SK-N-SH (cell line): ENCODE measurements at regions not wholly inside any gene's neighbourhood (a gene's known extent, or its start where the extent isn't known, plus 50 kb on each side); places are given as distances from the start of the nearest gene placed in this dataset.

Experiments used
- CTCF ChIA-PET: fragments of 300-600, 350-600 bp; formaldehyde crosslinking; extraction: SDS; loops from one replicate; lab custom pipeline; 2021; lab: Yijun Ruan, JAX
- POLR2A ChIA-PET: fragments of 350-600 bp; sonication (Branson Sonifier 250); formaldehyde crosslinking; extraction: SDS; loops from one replicate; lab custom pipeline; 2020; ENCODE audit warnings: antibody characterized with exemption, inconsistent platforms; lab: Yijun Ruan, JAX
- DNase-seq: peaks from one replicate; pipeline ENCODE4 v3.0.0; 2012
- H2AFZ ChIP-seq: fragments of 200-600 bp; sonication (generic); 2 replicates; pipeline ENCODE4 v1.8.1; 2016; ENCODE audit warnings: antibody characterized with exemption, mild to moderate bottlenecking, low read depth
- H3F3A ChIP-seq: fragments of 200-600 bp; sonication (generic); replicated peaks from 2 replicates; pipeline ENCODE3; 2016; ENCODE audit warnings: antibody characterized with exemption, mild to moderate bottlenecking; ENCODE audit not compliant: insufficient read depth
- H3K27ac ChIP-seq, 2 experiments: fragments of 200-500 bp in 1 of 2; fragments of 200-600 bp in 1 of 2; sonication (Bioruptor generic) in 1 of 2; sonication (generic), shearing (Covaris generic) in 1 of 2; 2 replicates each; pipeline versions ENCODE4 v1.5.1 to v1.6.1; 2014 to 2016; ENCODE audit warnings: low read depth in 2 of 2, inconsistent platforms in 1 of 2, low read length in 1 of 2, mild to moderate bottlenecking in 1 of 2, mixed read lengths in 1 of 2
- H3K27me3 ChIP-seq: fragments of 200-600 bp; sonication (generic), shearing (Covaris generic); 2 replicates; pipeline ENCODE4 v1.6.1; 2016; ENCODE audit warnings: mixed run types; ENCODE audit not compliant: insufficient read depth
- H3K36me3 ChIP-seq, 2 experiments: fragments of 200-500 bp in 1 of 2; fragments of 200-600 bp in 1 of 2; sonication (Bioruptor generic) in 1 of 2; sonication (generic) in 1 of 2; replicated peaks in 1 of 2; 2 replicates each; pipeline versions ENCODE3 to v1.5.1; 2014 to 2016; ENCODE audit warnings: low read length in 1 of 2, mild to moderate bottlenecking in 1 of 2; ENCODE audit not compliant: insufficient read depth in 2 of 2, control insufficient read depth in 1 of 2
- H3K4me1 ChIP-seq, 2 experiments: fragments of 200-500 bp in 1 of 2; fragments of 200-600 bp in 1 of 2; sonication (Bioruptor generic) in 1 of 2; sonication (generic), shearing (Covaris generic) in 1 of 2; 2 replicates each; pipeline versions ENCODE4 v1.5.1 to v1.6.1; 2014 to 2016; ENCODE audit warnings: low read depth in 1 of 2, low read length in 1 of 2, mixed run types in 1 of 2; ENCODE audit not compliant: insufficient read depth in 2 of 2, control insufficient read depth in 1 of 2
- H3K4me2 ChIP-seq: fragments of 200-600 bp; sonication (generic), shearing (Covaris generic); 2 replicates; pipeline ENCODE4 v1.6.1; 2017; ENCODE audit warnings: mixed run types
- H3K4me3 ChIP-seq, 2 experiments: fragments of 200-500 bp in 1 of 2; fragments of 200-600 bp in 1 of 2; sonication (Bioruptor generic) in 1 of 2; sonication (generic), shearing (Covaris generic) in 1 of 2; 2 replicates each; pipeline versions ENCODE4 v1.5.1 to v1.8.1; 2014 to 2016; ENCODE audit warnings: low read depth in 2 of 2, inconsistent platforms in 1 of 2, low read length in 1 of 2, mild to moderate bottlenecking in 1 of 2, mixed read lengths in 1 of 2, moderate library complexity in 1 of 2
- H3K79me2 ChIP-seq: fragments of 200-600 bp; sonication (generic); 2 replicates; pipeline ENCODE4 v1.8.1; 2017; ENCODE audit warnings: mild to moderate bottlenecking; ENCODE audit not compliant: insufficient read depth
- H3K9ac ChIP-seq: fragments of 200-600 bp; sonication (generic); 2 replicates; pipeline ENCODE4 v1.6.1; 2017; ENCODE audit warnings: mixed run types
- H3K9me2 ChIP-seq: fragments of 200-600 bp; sonication (generic); 2 replicates; pipeline ENCODE4 v1.6.1; 2017; ENCODE audit warnings: mixed run types
- H3K9me3 ChIP-seq: fragments of 200-600 bp; sonication (generic); 2 replicates; pipeline ENCODE4 v1.6.1; 2017; ENCODE audit warnings: mixed run types, mild to moderate bottlenecking, moderate library complexity
- H4K20me1 ChIP-seq: fragments of 200-600 bp; sonication (generic); 2 replicates; pipeline ENCODE4 v1.6.1; 2017; ENCODE audit warnings: mild to moderate bottlenecking, mixed run types; ENCODE audit not compliant: insufficient read depth
- EZH2phosphoT487 ChIP-seq: fragments of 200-600 bp; sonication (generic); IDR thresholded peaks from 2 replicates; pipeline ENCODE4 v1.6.1; 2017; ENCODE audit warnings: low read depth, mixed run types, mild to moderate bottlenecking, antibody characterized with exemption, moderate library complexity, borderline replicate concordance
- FOXM1 ChIP-seq: IDR thresholded peaks from 2 replicates; pipeline ENCODE4 v1.4.0; 2012; ENCODE audit warnings: low read depth, mild to moderate bottlenecking
- GATA2 ChIP-seq: sonication (generic); formaldehyde crosslinking; IDR thresholded peaks from 2 replicates; pipeline ENCODE4 v1.5.0; 2020; ENCODE audit warnings: mild to moderate bottlenecking, missing genetic modification reagents
- NFIC ChIP-seq: IDR thresholded peaks from 2 replicates; pipeline ENCODE4 v1.4.0; 2012; ENCODE audit warnings: borderline replicate concordance
- REST ChIP-seq: IDR thresholded peaks from 2 replicates; pipeline ENCODE4 v1.6.1; 2012; ENCODE audit warnings: mild to moderate bottlenecking, low read depth, low read length, moderate library complexity
- RXRA ChIP-seq: IDR thresholded peaks from 2 replicates; pipeline ENCODE4 v1.4.0; 2012; ENCODE audit warnings: low read depth, mild to moderate bottlenecking, borderline replicate concordance
- YY1 ChIP-seq: IDR thresholded peaks from 2 replicates; pipeline ENCODE4 v1.4.0; 2012; ENCODE audit warnings: low read depth, mild to moderate bottlenecking
- WGBS: methylation state at CpG from one replicate; pipeline ENCODE4 v1.1.6; 2017; ENCODE audit warnings: low lambda C conversion rate; 5-methylcytosine and 5-hydroxymethylcytosine counted together

DNA sequence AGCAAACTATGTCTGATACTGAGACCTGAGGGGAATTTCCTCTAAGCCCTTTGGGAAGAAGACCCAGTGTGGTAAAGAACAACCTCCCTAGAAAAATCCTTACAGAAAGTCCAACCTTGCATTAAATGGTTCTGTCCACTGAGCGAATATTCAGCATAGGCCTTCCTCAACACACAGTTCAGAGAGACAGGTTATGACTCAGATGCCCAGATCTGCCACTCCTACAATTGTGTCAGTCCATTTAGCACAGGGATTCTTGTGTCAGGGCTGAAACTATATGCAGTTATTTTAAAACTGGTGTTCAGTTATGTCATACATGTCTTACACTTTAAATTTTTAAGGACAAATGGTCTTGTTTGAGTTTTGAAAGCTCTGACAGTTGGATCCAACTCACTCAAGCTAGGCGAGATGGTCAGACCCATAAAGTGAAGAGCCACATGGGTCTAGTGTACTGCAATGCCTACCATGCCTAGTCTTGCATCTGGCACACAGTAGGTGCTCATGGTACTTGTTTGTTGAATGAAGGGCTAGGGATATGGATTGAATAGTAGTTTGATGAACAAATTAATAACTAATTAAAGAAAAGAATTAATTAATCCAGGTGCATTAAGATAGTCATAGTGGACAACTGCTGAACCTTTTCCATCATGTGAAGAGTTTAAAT is 207.5 kb upstream of the PWP1 start (continued):
- TF ChIP-seq YY1 (no peak), NFIC (no peak), EZH2phosphoT487 (no peak)
- TF ChIP-seq, all 33 proteins: peak for 0

- Histone ChIP-seq H4K20me1 (no peaks in the 10 kb centered on the region), H3K79me2 (no peaks in the 10 kb centered on the region), H3K9me3 (no peaks in the 10 kb centered on the region), H3K9me2 (no peaks in the 10 kb centered on the region), H3K27me3 (no peaks in the 10 kb centered on the region), H3K9ac (no peak overlapping the region), H3K27ac (peak overlapping the region in 1 of 2 experiments; percentile 68; a peak in 2 of 4 replicates), H3F3A (no peaks in the 10 kb centered on the region), H3K4me3 (no peak overlapping the region), H3K4me2 (no peak overlapping the region), H2AFZ (no peak overlapping the region), H3K36me3 (no peaks in the 10 kb centered on the region), H3K4me1 (peaks cover 0 to 8% of the 10 kb centered on the region in 2 experiments; a peak in 1 of 4 replicates)
- TF ChIP-seq FOXM1 = no peak
- TF ChIP-seq GATA2 (CRISPR knock-in tag) = peak; percentile 21; the same call in 1 of the 2 replicates
- DNase-seq = peak; percentile 63
- WGBS = 6% methylated on average over 1 of the region's 1 CpG
- CTCF ChIA-PET = interaction anchor here (2.6 kb wide), 1 partner anchor 347 kb away, joined by 9 read pairs; no protein-coding TSS in a partner anchor
- POLR2A ChIA-PET = interaction anchor here (1.1 kb wide), 1 partner anchor 81 kb away, joined by 3 read pairs; no protein-coding TSS in a partner anchor
These were observed 206.7 kb upstream of the PWP1 start for GRCh38 chr12:107478881-107479280.

DNA sequence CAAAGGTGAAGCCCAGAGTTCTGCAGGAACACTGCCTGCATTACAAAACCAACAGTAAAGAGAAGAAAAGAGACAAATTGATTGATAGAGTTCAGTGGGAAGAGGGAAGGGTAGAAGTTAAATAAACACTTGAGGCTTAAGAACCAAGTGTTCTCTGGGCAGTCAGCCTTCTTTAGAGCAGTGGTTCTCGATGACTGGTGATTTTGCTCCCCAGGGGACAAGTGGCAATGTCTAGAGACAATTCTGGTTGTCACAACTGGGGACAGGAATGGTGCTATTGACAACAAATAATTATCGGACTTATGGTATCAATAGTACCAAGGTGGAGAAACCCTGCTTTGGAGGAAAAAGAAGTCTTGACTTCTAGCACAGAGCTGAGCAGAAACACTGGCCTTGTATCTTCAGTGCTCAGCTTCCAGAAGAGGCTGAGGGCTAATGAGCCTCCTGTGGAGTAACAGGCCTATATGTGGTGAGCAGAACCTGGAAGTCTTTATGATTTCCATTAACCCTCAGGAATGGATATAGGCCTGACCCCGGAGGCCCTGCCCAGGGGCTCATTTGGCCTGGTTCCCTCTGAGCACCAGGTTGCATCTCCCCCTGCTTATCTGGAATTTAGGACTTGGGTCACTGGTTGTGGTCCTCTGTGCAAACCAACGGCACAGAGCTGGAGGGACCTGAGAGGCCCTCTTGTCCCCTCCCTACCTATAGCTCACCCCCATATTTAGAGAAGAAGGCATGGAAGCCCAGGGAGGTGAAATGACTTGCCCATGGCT is 204.6 kb upstream of the PWP1 start:
- TF ChIP-seq REST = no peak
- no peak for TF ChIP-seq RXRA
- no peak for DNase-seq
- ChIA-PET POLR2A (no interaction called here), CTCF (interaction anchor here (1.0 to 2.6 kb wide), 2 partner anchors 76 to 349 kb away, joined by 3 to 9 read pairs; no protein-coding TSS in a partner anchor)
- Histone ChIP-seq H3K27ac (no peak overlapping the region), H3K9me2 (no peaks in the 10 kb centered on the region), H3K4me1 (peaks cover 0 to 8% of the 10 kb centered on the region in 2 experiments; a peak in 1 of 4 replicates), H3K27me3 (no peaks in the 10 kb centered on the region), H2AFZ (no peak overlapping the region), H3K79me2 (no peaks in the 10 kb centered on the region), H3K9me3 (no peaks in the 10 kb centered on the region), H3K4me3 (no peak overlapping the region), H4K20me1 (no peaks in the 10 kb centered on the region), H3K36me3 (no peaks in the 10 kb centered on the region), H3K4me2 (no peak overlapping the region), H3K9ac (no peak overlapping the region), H3F3A (no peaks in the 10 kb centered on the region)
- WGBS = 41% methylated on average over 4 of the region's 4 CpGs
